GM18867 (cell line): ENCODE measurements at regions not wholly inside any gene's neighbourhood (a gene's known extent, or its start where the extent isn't known, plus 50 kb on each side); places are given as distances from the start of the nearest gene placed in this dataset.

Source experiments
- ATAC-seq: cut with Tn5 transposase; IDR thresholded peaks from one replicate; pipeline ENCODE4 v1.9.1; 2021; ENCODE audit warnings: mild to moderate bottlenecking, moderate library complexity; ENCODE audit not compliant: unreplicated experiment

- ATAC-seq: no peak
Observed at GRCh38 chr10:78817361-78817760, 251.4 kb upstream of the ZMIZ1 start.

- ATAC-seq: no peak
Observed at GRCh38 chr10:78817804-78818203, 251.0 kb upstream of the ZMIZ1 start.

- no peak for ATAC-seq
Observed at GRCh38 chr10:78819361-78820006, 249.3 kb upstream of the ZMIZ1 start.

GRCh38 chr10:78820007-78820362 is 248.8 kb upstream of the ZMIZ1 start:
- no peak for ATAC-seq

GRCh38 chr10:78821052-78821451 is 247.7 kb upstream of the ZMIZ1 start:
- no peak for ATAC-seq

GRCh38 chr10:78828647-78829539 is 239.9 kb upstream of the ZMIZ1 start:
- ATAC-seq: no peak

GRCh38 chr10:78829565-78829964 is 239.2 kb upstream of the ZMIZ1 start:
- no peak for ATAC-seq

GRCh38 chr10:78830062-78830975 is 238.4 kb upstream of the ZMIZ1 start:
- ATAC-seq: no peak

- no peak for ATAC-seq
Observed at GRCh38 chr10:78830976-78831375, 237.8 kb upstream of the ZMIZ1 start.

GRCh38 chr10:78831461-78831860 is 237.3 kb upstream of the ZMIZ1 start:
- ATAC-seq: no peak

- ATAC-seq: no peak
Observed at GRCh38 chr10:78832281-78832680, 236.5 kb upstream of the ZMIZ1 start.

- ATAC-seq: no peak
Observed at GRCh38 chr10:78838141-78838657, 230.6 kb upstream of the ZMIZ1 start.

- no peak for ATAC-seq
Observed at GRCh38 chr10:78843495-78843894, 225.3 kb upstream of the ZMIZ1 start.

GRCh38 chr10:78844960-78845607 is 223.7 kb upstream of the ZMIZ1 start:
- no peak for ATAC-seq

GRCh38 chr10:78846071-78846470 is 222.7 kb upstream of the ZMIZ1 start:
- ATAC-seq: no peak

GRCh38 chr10:78846760-78847159 is 222.0 kb upstream of the ZMIZ1 start:
- ATAC-seq: no peak

GRCh38 chr10:78847485-78847884 is 221.3 kb upstream of the ZMIZ1 start:
- ATAC-seq: no peak

GRCh38 chr10:78849115-78849514 is 219.7 kb upstream of the ZMIZ1 start:
- no peak for ATAC-seq

- no peak for ATAC-seq
Observed at GRCh38 chr10:78849731-78850130, 219.0 kb upstream of the ZMIZ1 start.

- no peak for ATAC-seq
Observed at GRCh38 chr10:78850644-78851435, 217.9 kb upstream of the ZMIZ1 start.
